ENCODE measurements at regions not wholly inside any gene's neighbourhood (a gene's known extent, or its start where the extent isn't known, plus 50 kb on each side); places are given as distances from the start of the nearest gene placed in this dataset.
"Not testable (repeated sequence)": the region's sequence is repeated elsewhere in the genome, so short reads cannot be mapped to it uniquely, and the experiment has no call there.

GRCh38 chr11:33455867-33456463 lies 198.8 kb downstream of the HIPK3 start:
- no peak for DNase-seq

GRCh38 chr11:33454264-33454663 lies 197.1 kb downstream of the HIPK3 start:
- DNase-seq, result peak; percentile 86

- no peak for DNase-seq
Observed at GRCh38 chr11:33452836-33453624, 195.8 kb downstream of the HIPK3 start.

- peak; percentile 10 for DNase-seq
Observed at GRCh38 chr11:33451364-33451763, 194.2 kb downstream of the HIPK3 start.

- no peak for DNase-seq
Observed at GRCh38 chr11:33449798-33450197, 192.6 kb downstream of the HIPK3 start.

- DNase-seq, result no peak
Observed at GRCh38 chr11:33448461-33449130, 191.4 kb downstream of the HIPK3 start.

- DNase-seq, result no peak
Observed at GRCh38 chr11:33445761-33446161, 188.6 kb downstream of the HIPK3 start.

- DNase-seq, result no peak
Observed at GRCh38 chr11:33444835-33445594, 187.8 kb downstream of the HIPK3 start.

- DNase-seq, result no peak
Observed at GRCh38 chr11:33443684-33444083, 186.5 kb downstream of the HIPK3 start.

- DNase-seq, result no peak
Observed at GRCh38 chr11:33438301-33438700, 181.1 kb downstream of the HIPK3 start.

GRCh38 chr11:33437529-33437928 lies 180.3 kb downstream of the HIPK3 start:
- no peak for DNase-seq

GRCh38 chr11:33435216-33435615 lies 178.0 kb downstream of the HIPK3 start:
- no peak for DNase-seq

- no peak for DNase-seq
Observed at GRCh38 chr11:33434294-33434693, 177.1 kb downstream of the HIPK3 start.

GRCh38 chr11:33428435-33428834 lies 171.3 kb downstream of the HIPK3 start:
- not testable (repeated sequence) for DNase-seq

- DNase-seq, result no peak
Observed at GRCh38 chr11:33420959-33421566, 163.9 kb downstream of the HIPK3 start.

GRCh38 chr11:33419924-33420323 lies 162.7 kb downstream of the HIPK3 start:
- DNase-seq, result no peak

- DNase-seq, result no peak
Observed at GRCh38 chr11:33417121-33417520, 159.9 kb downstream of the HIPK3 start.

- DNase-seq, result no peak
Observed at GRCh38 chr11:33413301-33413700, 156.1 kb downstream of the HIPK3 start.

- no peak for DNase-seq
Observed at GRCh38 chr11:33412241-33412640, 155.1 kb downstream of the HIPK3 start.

- no peak for DNase-seq
Observed at GRCh38 chr11:33411751-33412150, 154.6 kb downstream of the HIPK3 start.

GRCh38 chr11:33410086-33410765 lies 153.0 kb downstream of the HIPK3 start:
- no peak for DNase-seq

All from NCI-H1092 treated with DMSO at 0.1 percent for 48 hours (cell line).